Colonic mucosa (tissue), 4 donors: ENCODE measurements at regions not wholly inside any gene's neighbourhood (a gene's known extent, or its start where the extent isn't known, plus 50 kb on each side); places are given as distances from the start of the nearest gene placed in this dataset.

Experiments
- DNase-seq: peaks from one replicate; pipeline ENCODE4 v3.0.0-alpha.2; 2020
- H3K27ac ChIP-seq: fragments of 200-600 bp; one replicate; pipeline ENCODE4 v1.8.0; 2021
- H3K27me3 ChIP-seq: fragments of 200-600 bp; one replicate; pipeline ENCODE4 v1.8.0; 2021
- H3K36me3 ChIP-seq: fragments of 200-600 bp; one replicate; pipeline ENCODE4 v1.8.0; 2021
- H3K4me1 ChIP-seq: fragments of 200-600 bp; one replicate; pipeline ENCODE4 v1.8.0; 2021; ENCODE audit warnings: mild to moderate bottlenecking
- H3K4me3 ChIP-seq: fragments of 200-600 bp; one replicate; pipeline ENCODE4 v1.8.0; 2021
- H3K9ac ChIP-seq, 2 donors: one replicate each; pipeline ENCODE4 v1.7.0; 2013; ENCODE audit warnings: control low read depth in 2 of 2, low read depth in 2 of 2, low read length in 2 of 2
- H3K9me3 ChIP-seq: fragments of 200-600 bp; one replicate; pipeline ENCODE4 v1.8.0; 2021
- CTCF ChIP-seq: fragments of 200-600 bp; IDR thresholded peaks from one replicate; pipeline ENCODE4 v1.8.0; 2022; ENCODE audit warnings: antibody characterized with exemption, mild to moderate bottlenecking
- intact Hi-C: fragments of 100-400 bp; cut with DNase I; formaldehyde crosslinking; loops from one replicate; pipeline ENCODE4 v1.14.1; 2022
- donor health status: healthy.
- donor health status: DM: no; HTN: no; CAD: no.
- donor health status: DM: no; HTN: no; CAD: no.

GRCh38 chr3:137615659-137616418 is 148.3 kb upstream of the SOX14 start:
- intact Hi-C loops = no loop called here

DNA sequence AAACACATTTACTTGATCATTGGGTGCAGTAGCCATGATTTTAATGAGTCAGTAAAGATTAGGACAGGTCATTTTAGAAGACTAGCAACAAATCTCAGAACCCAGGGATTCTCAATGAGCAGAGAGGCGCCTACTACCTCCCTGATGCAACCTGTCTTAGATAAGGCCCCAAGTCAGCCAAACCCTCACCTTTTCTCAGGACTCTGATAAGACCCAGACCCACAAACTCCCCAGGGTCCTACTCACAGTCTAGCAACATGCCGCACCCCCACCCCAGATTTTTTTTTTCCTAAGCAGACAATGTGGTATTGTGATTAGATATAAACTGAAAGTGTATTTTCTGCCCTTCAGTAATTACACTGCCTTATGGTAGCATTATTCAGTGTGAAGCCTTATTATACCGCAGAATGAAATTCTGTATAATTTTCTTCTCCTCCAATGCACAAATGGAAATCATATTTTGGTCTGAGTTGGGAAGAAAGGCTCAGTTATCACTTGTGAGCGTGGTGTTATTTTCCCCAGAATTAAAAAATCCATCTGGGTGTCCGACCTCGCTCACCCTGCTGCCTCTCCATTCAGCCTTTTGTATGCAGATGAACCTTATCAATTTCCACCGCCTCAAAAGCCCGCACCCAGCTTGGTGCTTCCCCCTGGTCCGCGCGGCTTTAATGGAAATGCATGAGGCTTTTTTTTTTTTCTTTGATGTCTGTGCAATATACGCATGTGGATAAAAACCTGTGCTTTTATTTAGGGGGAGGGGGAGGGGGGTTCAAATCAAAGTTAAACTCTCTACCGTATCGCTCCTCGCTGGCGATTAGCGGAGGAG is 122.0 kb upstream of the SOX14 start:
- H3K36me3 ChIP-seq = no peaks in the 10 kb centered on the region
- H3K9me3 ChIP-seq = no peaks in the 10 kb centered on the region
- intact Hi-C loops = no loop called here
- no peak overlapping the region for H3K27ac ChIP-seq
- H3K4me3 ChIP-seq = no peak overlapping the region
- no peaks in the 10 kb centered on the region for H3K27me3 ChIP-seq
- TF ChIP-seq CTCF = no peak
- no peaks in the 10 kb centered on the region for H3K4me1 ChIP-seq
- DNase-seq = no peak
- H3K9ac ChIP-seq = no peak overlapping the region

More at GRCh38 chr3:137615659-137616418, 148.3 kb upstream of the SOX14 start:
- no peak for DNase-seq
- Histone ChIP-seq H3K27me3 (no peaks in the 10 kb centered on the region), H3K4me3 (no peak overlapping the region), H3K9ac (no peak overlapping the region), H3K36me3 (no peaks in the 10 kb centered on the region), H3K9me3 (no peaks in the 10 kb centered on the region), H3K27ac (no peak overlapping the region), H3K4me1 (no peaks in the 10 kb centered on the region)
- TF ChIP-seq CTCF = no peak

DNA sequence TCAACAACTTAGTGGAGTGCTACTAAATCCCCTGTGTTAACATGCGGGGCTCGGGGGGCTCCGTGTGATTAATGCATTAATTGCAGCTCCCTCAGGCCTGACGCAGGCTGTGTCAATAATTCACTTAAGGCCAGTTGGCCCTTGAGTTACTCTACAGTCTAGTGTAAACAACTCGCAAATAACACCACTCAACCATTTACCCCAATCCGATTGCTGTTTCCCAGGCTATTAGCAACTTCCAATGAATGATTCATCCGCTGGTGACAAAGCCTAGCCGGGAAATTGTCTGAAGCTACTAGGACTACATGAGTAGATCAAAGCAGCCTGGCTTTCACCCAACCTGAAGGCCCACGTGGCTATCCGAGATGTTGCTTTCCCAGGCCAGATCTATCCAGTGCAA is 121.3 kb upstream of the SOX14 start:
- Histone ChIP-seq H3K9ac (no peak overlapping the region), H3K9me3 (no peaks in the 10 kb centered on the region), H3K27ac (no peak overlapping the region), H3K4me3 (no peak overlapping the region), H3K27me3 (no peaks in the 10 kb centered on the region), H3K36me3 (no peaks in the 10 kb centered on the region), H3K4me1 (no peaks in the 10 kb centered on the region)
- DNase-seq = no peak
- no peak for TF ChIP-seq CTCF
- intact Hi-C loops = no loop called here

DNA sequence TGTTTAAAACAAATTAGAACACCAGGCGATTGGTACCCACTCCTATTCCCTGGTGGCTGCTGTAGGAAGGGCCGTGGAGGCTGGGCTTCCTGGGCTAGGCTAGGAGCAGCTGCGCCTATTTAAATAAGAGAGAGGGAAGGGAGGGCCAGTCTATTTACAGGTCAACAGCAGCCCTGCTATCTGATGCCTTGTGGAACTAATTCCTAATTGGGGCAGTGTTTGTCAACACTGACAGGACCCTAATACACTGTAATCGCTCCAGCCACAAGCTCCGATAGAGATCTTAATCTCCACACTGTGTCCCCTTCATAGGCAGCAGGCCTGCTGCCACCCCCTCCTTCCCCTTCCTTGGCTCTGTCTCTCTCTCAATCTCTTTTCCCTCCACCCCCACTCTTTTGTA is 116.9 kb upstream of the SOX14 start:
- Histone ChIP-seq H3K27me3 (no peaks in the 10 kb centered on the region), H3K9me3 (no peaks in the 10 kb centered on the region), H3K36me3 (no peaks in the 10 kb centered on the region), H3K9ac (no peak overlapping the region), H3K27ac (no peak overlapping the region), H3K4me1 (no peaks in the 10 kb centered on the region), H3K4me3 (no peak overlapping the region)
- DNase-seq = no peak
- no peak for TF ChIP-seq CTCF
- intact Hi-C loops = no loop called here

- H3K9ac ChIP-seq = no peak overlapping the region
- no peaks in the 10 kb centered on the region for H3K4me1 ChIP-seq
- H3K4me3 ChIP-seq = no peak overlapping the region
- intact Hi-C loops = no loop called here
- H3K27me3 ChIP-seq = no peaks in the 10 kb centered on the region
- no peaks in the 10 kb centered on the region for H3K9me3 ChIP-seq
- H3K36me3 ChIP-seq = no peaks in the 10 kb centered on the region
- H3K27ac ChIP-seq = no peak overlapping the region
- DNase-seq = no peak
- TF ChIP-seq CTCF = no peak
Observed at GRCh38 chr3:137669519-137670060, 94.5 kb upstream of the SOX14 start.
